Osteoblast (primary cell): ENCODE measurements at regions not wholly inside any gene's neighbourhood (a gene's known extent, or its start where the extent isn't known, plus 50 kb on each side); places are given as distances from the start of the nearest gene placed in this dataset.
A peak's percentile ranks its signal among the peaks of the same experiment; 100 is the strongest.
"Not testable (repeated sequence)": the region's sequence is repeated elsewhere in the genome, so short reads cannot be mapped to it uniquely, and the experiment has no call there.

Experiments
- DNase-seq: peaks from one replicate; pipeline ENCODE4 v3.0.0; 2011; ENCODE audit warnings: low spot score, mixed read lengths; ENCODE audit not compliant: insufficient read length; ENCODE audit errors: missing footprints
- H2AFZ ChIP-seq: 2 replicates; pipeline ENCODE4 v1.6.0; 2011; ENCODE audit warnings: mild to moderate bottlenecking, low read length
- H3K27ac ChIP-seq: 2 replicates; pipeline ENCODE4 v1.5.1; 2011; ENCODE audit warnings: mild to moderate bottlenecking, low read depth, low read length, moderate library complexity
- H3K27me3 ChIP-seq: 2 replicates; pipeline ENCODE4 v1.6.0; 2012; ENCODE audit warnings: mild to moderate bottlenecking, control low read depth, inconsistent platforms, low read length, moderate library complexity; ENCODE audit not compliant: insufficient read depth
- H3K36me3 ChIP-seq: 2 replicates; pipeline ENCODE4 v1.5.1; 2011; ENCODE audit warnings: mild to moderate bottlenecking, low read length, control low read depth, moderate library complexity; ENCODE audit not compliant: insufficient read depth
- H3K4me1 ChIP-seq: 2 replicates; pipeline ENCODE4 v1.5.1; 2011; ENCODE audit warnings: mild to moderate bottlenecking, low read length, control low read depth, moderate library complexity; ENCODE audit not compliant: insufficient read depth
- H3K4me2 ChIP-seq: 2 replicates; pipeline ENCODE4 v1.6.0; 2011; ENCODE audit warnings: mild to moderate bottlenecking, low read length; ENCODE audit not compliant: insufficient read depth
- H3K4me3 ChIP-seq: fragments of 200-600 bp; sonication (generic); 3 replicates; pipeline ENCODE4 v1.5.1; 2012; ENCODE audit warnings: mild to moderate bottlenecking, low read length, inconsistent platforms; ENCODE audit not compliant: insufficient read depth
- H3K79me2 ChIP-seq: 2 replicates; pipeline ENCODE4 v1.6.0; 2012; ENCODE audit warnings: mild to moderate bottlenecking, low read length, control low read depth, inconsistent platforms; ENCODE audit not compliant: insufficient read depth
- H3K9me3 ChIP-seq: 2 replicates; pipeline ENCODE4 v1.5.1; 2011; ENCODE audit warnings: low read depth, low read length, control low read depth
- H4K20me1 ChIP-seq: 2 replicates; pipeline ENCODE4 v1.6.0; 2012; ENCODE audit warnings: mild to moderate bottlenecking, low read length, control low read depth; ENCODE audit not compliant: insufficient read depth
- TF ChIP-seq, protein P1 (sequence below): IDR thresholded peaks from 2 replicates; pipeline ENCODE4 v1.5.1; 2011; ENCODE audit warnings: mild to moderate bottlenecking, low read depth, low read length, moderate library complexity; ENCODE audit errors: extremely low read depth

DNA sequence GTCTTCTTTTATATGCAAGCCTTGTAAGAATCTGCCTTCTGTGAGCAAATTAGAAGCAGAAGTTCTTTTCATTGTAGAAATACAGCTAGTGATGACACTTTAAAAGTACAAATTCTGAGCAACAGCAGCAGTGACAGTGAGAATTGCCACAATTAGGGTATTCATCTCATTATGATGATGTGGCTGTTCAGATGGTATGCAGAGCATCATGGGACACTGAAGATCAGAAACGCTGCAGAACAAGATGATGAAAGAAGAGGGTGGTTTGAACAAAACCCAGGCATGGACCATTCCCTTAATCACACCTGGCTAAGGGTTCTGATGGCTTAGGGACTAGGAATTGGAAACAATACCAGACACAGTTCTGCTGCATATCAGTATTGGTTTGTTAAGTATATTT lies 312.7 kb upstream of the TBX18 start:
- Histone ChIP-seq H3K4me1 (peaks cover 32% of the 10 kb centered on the region), H3K4me3 (no peak overlapping the region), H4K20me1 (no peaks in the 10 kb centered on the region), H3K27me3 (no peaks in the 10 kb centered on the region), H3K4me2 (peak overlapping the region; percentile 33), H3K36me3 (no peaks in the 10 kb centered on the region), H3K27ac (peak overlapping the region; percentile 74), H3K79me2 (no peaks in the 10 kb centered on the region), H3K9me3 (no peaks in the 10 kb centered on the region), H2AFZ (peak overlapping the region; percentile 1)
- no peak for DNase-seq
- TF ChIP-seq, protein P1, sequence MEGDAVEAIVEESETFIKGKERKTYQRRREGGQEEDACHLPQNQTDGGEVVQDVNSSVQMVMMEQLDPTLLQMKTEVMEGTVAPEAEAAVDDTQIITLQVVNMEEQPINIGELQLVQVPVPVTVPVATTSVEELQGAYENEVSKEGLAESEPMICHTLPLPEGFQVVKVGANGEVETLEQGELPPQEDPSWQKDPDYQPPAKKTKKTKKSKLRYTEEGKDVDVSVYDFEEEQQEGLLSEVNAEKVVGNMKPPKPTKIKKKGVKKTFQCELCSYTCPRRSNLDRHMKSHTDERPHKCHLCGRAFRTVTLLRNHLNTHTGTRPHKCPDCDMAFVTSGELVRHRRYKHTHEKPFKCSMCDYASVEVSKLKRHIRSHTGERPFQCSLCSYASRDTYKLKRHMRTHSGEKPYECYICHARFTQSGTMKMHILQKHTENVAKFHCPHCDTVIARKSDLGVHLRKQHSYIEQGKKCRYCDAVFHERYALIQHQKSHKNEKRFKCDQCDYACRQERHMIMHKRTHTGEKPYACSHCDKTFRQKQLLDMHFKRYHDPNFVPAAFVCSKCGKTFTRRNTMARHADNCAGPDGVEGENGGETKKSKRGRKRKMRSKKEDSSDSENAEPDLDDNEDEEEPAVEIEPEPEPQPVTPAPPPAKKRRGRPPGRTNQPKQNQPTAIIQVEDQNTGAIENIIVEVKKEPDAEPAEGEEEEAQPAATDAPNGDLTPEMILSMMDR: no peak

- H3K4me2 ChIP-seq, H3K4me1 ChIP-seq: not testable (repeated sequence)
Observed at GRCh38 chr6:85071845-85072244, 307.4 kb upstream of the TBX18 start.

DNA sequence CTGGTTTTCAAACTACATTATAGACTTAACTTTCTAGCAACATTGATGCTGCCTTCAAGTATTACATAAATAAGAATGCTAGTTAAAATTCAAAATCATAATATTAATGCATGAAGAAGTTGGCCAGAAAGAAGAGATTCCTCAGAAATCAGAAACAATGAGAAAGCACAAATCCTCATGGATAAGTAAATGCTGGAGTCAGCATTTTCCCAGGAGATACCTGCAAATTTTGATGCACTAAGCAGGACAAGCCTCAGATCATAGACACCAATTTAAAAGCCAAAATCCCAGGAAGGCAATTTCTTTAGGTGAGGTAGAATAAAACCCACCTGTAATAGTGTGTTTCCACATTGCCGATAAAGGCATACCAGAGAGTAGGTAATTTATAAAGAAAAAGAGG lies 305.2 kb upstream of the TBX18 start:
- no peak overlapping the region for H3K4me3 ChIP-seq
- no peaks in the 10 kb centered on the region for H4K20me1 ChIP-seq
- no peak overlapping the region for H3K4me2 ChIP-seq
- H3K4me1 ChIP-seq: peaks cover 11% of the 10 kb centered on the region
- H3K9me3 ChIP-seq: no peaks in the 10 kb centered on the region
- TF ChIP-seq, protein P1: no peak
- H3K27me3 ChIP-seq: no peaks in the 10 kb centered on the region
- H3K79me2 ChIP-seq: no peaks in the 10 kb centered on the region
- DNase-seq: no peak
- H2AFZ ChIP-seq: no peak overlapping the region
- no peaks in the 10 kb centered on the region for H3K36me3 ChIP-seq
- no peak overlapping the region for H3K27ac ChIP-seq

More at GRCh38 chr6:85071845-85072244, 307.4 kb upstream of the TBX18 start:
- H3K9me3 ChIP-seq, H3K36me3 ChIP-seq, H3K27me3 ChIP-seq, H3K4me3 ChIP-seq, DNase-seq, H4K20me1 ChIP-seq, H2AFZ ChIP-seq, H3K27ac ChIP-seq, H3K79me2 ChIP-seq: not testable (repeated sequence)

DNA sequence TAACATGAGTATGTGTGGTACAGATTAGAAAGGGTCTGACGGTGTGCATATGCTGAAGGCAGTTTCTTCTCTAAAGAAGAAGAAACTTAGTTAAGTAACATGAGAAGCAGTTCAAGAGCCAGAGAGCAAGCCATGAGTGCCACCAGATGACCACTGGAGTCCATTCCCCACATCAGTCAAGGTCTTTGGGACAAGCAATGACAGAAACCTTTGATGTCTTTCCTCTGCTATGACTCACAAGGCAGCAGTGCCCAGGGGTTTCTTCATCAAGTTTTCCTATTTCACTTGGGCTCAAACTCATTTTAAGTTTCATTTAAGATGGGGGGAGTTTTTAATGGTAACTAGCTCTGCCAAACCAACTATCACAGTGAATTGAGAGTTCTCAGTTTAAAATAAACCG lies 303.8 kb upstream of the TBX18 start:
- TF ChIP-seq, protein P1: no peak
- Histone ChIP-seq H3K27me3 (no peaks in the 10 kb centered on the region), H3K36me3 (no peaks in the 10 kb centered on the region), H2AFZ (no peak overlapping the region), H3K9me3 (no peaks in the 10 kb centered on the region), H3K4me1 (peaks cover 13% of the 10 kb centered on the region), H3K27ac (no peak overlapping the region), H3K79me2 (no peaks in the 10 kb centered on the region), H3K4me3 (no peak overlapping the region), H4K20me1 (no peaks in the 10 kb centered on the region), H3K4me2 (no peak overlapping the region)
- DNase-seq: no peak

- TF ChIP-seq, protein P1: no peak
- H3K4me2 ChIP-seq: no peak overlapping the region
Observed at GRCh38 chr6:85066266-85066665, 301.9 kb upstream of the TBX18 start.

More at GRCh38 chr6:85066266-85066665, 301.9 kb upstream of the TBX18 start:
- Histone ChIP-seq H3K79me2 (no peaks in the 10 kb centered on the region), H3K27ac (no peak overlapping the region), H3K4me3 (no peak overlapping the region), H2AFZ (no peak overlapping the region), H3K27me3 (no peaks in the 10 kb centered on the region), H4K20me1 (no peaks in the 10 kb centered on the region), H3K9me3 (no peaks in the 10 kb centered on the region), H3K4me1 (peaks cover 16% of the 10 kb centered on the region), H3K36me3 (no peaks in the 10 kb centered on the region)
- DNase-seq: no peak
